ENCODE measurements at regions not wholly inside any gene's neighbourhood (a gene's known extent, or its start where the extent isn't known, plus 50 kb on each side); places are given as distances from the start of the nearest gene placed in this dataset.

GRCh38 chr2:15754703-15755099 is 163.0 kb downstream of the DDX1 start:
- TF ChIP-seq CTCF (conservative IDR thresholded peaks at IDR 0.05 in 1 of 2, IDR thresholded peaks at IDR 0.05 in 1 of 2; ENCODE audit: low read depth in 1 of 2, low read length in 2 of 2) (no peak), EZH2 (IDR thresholded peaks at IDR 0.05; ENCODE audit: low read length, missing control alignments) (no peak)
